HepG2 (cell line): ENCODE measurements at regions not wholly inside any gene's neighbourhood (a gene's known extent, or its start where the extent isn't known, plus 50 kb on each side); places are given as distances from the start of the nearest gene placed in this dataset.

ENCODE experiments used
- BCLAF1 ChIP-seq: fragments of 450-650 bp; IDR thresholded peaks from 2 replicates; pipeline ENCODE4 v1.6.1; 2017; ENCODE audit warnings: mild to moderate bottlenecking
- ELF4 ChIP-seq: sonication (generic); formaldehyde crosslinking; IDR thresholded peaks from 2 replicates; pipeline ENCODE4 v1.5.0; 2020; ENCODE audit warnings: missing genetic modification reagents, mild to moderate bottlenecking, moderate library complexity, borderline replicate concordance
- FOXK1 ChIP-seq: sonication (generic); formaldehyde crosslinking; IDR thresholded peaks from 2 replicates; pipeline ENCODE4 v1.4.0; 2020; ENCODE audit warnings: low read depth, missing genetic modification reagents, borderline replicate concordance
- GLI4 ChIP-seq: sonication (generic); formaldehyde crosslinking; IDR thresholded peaks from 2 replicates; pipeline ENCODE4 v1.5.1; 2020; ENCODE audit warnings: missing genetic modification reagents, mild to moderate bottlenecking, moderate library complexity, borderline replicate concordance
- HNF4A ChIP-seq: sonication (generic); formaldehyde crosslinking; IDR thresholded peaks from 2 replicates; pipeline ENCODE4 v1.4.0; 2020; ENCODE audit warnings: missing genetic modification reagents
- HOXA9 ChIP-seq: sonication (generic); formaldehyde crosslinking; IDR thresholded peaks from 2 replicates; pipeline ENCODE4 v1.8.1; 2022; ENCODE audit warnings: missing genetic modification reagents, mild to moderate bottlenecking, moderate library complexity, borderline replicate concordance
- MTF2 ChIP-seq: sonication (generic); formaldehyde crosslinking; IDR thresholded peaks from 2 replicates; pipeline ENCODE4 v1.5.0; 2020; ENCODE audit warnings: missing genetic modification reagents, borderline replicate concordance
- NKX3-1 ChIP-seq: sonication (generic); formaldehyde crosslinking; IDR thresholded peaks from 2 replicates; pipeline ENCODE4 v1.5.0; 2020; ENCODE audit warnings: missing genetic modification reagents
- POLR2A ChIP-seq, 2 experiments: IDR thresholded peaks; 2 replicates each; pipeline ENCODE4 v1.6.1; 2011; ENCODE audit warnings: low read depth in 2 of 2, low read length in 2 of 2, mild to moderate bottlenecking in 1 of 2, moderate library complexity in 1 of 2; ENCODE audit not compliant: insufficient read depth in 1 of 2
- RAD51 ChIP-seq: fragments of 450-650 bp; IDR thresholded peaks from 2 replicates; pipeline ENCODE4 v1.6.1; 2016; ENCODE audit warnings: borderline replicate concordance
- REPIN1 ChIP-seq: sonication (generic); formaldehyde crosslinking; IDR thresholded peaks from 2 replicates; pipeline ENCODE4 v1.8.0; 2022; ENCODE audit warnings: missing genetic modification reagents, low read depth, mild to moderate bottlenecking, borderline replicate concordance
- SIN3A ChIP-seq: IDR thresholded peaks from 2 replicates; pipeline ENCODE4 v1.6.1; 2011; ENCODE audit warnings: low read depth, mild to moderate bottlenecking, control low read depth, low read length, borderline replicate concordance
- SOX6 ChIP-seq, 2 experiments: fragments of 450-650 bp in 1 of 2; sonication (generic) in 1 of 2; formaldehyde crosslinking in 1 of 2; IDR thresholded peaks; 2 replicates each; pipeline versions ENCODE4 v1.4.0 to v1.6.1; 2017 to 2020; ENCODE audit warnings: antibody characterized with exemption in 1 of 2, mild to moderate bottlenecking in 1 of 2, missing genetic modification reagents in 1 of 2
- ZBTB44 ChIP-seq: sonication (generic); formaldehyde crosslinking; IDR thresholded peaks from 2 replicates; pipeline ENCODE4 v1.4.0; 2020; ENCODE audit warnings: missing genetic modification reagents
- ZBTB46 ChIP-seq: sonication (generic); formaldehyde crosslinking; IDR thresholded peaks from 2 replicates; pipeline ENCODE4 v1.4.0; 2020; ENCODE audit warnings: mild to moderate bottlenecking, missing genetic modification reagents, borderline replicate concordance
- ZNF292 ChIP-seq: sonication (generic); formaldehyde crosslinking; IDR thresholded peaks from 2 replicates; pipeline ENCODE4 v1.8.1; 2022; ENCODE audit warnings: mild to moderate bottlenecking, low read depth, missing genetic modification reagents, borderline replicate concordance
- ZNF709 ChIP-seq: sonication (generic); formaldehyde crosslinking; IDR thresholded peaks from 2 replicates; pipeline ENCODE4 v1.5.0; 2020; ENCODE audit warnings: mild to moderate bottlenecking, missing genetic modification reagents
- ZNF720 ChIP-seq: sonication (generic); formaldehyde crosslinking; IDR thresholded peaks from 2 replicates; pipeline ENCODE4 v1.4.0; 2020; ENCODE audit warnings: missing genetic modification reagents
- TF ChIP-seq, protein P1 (sequence below): sonication (generic); formaldehyde crosslinking; IDR thresholded peaks from 2 replicates; pipeline ENCODE4 v1.5.0; 2020; ENCODE audit warnings: missing genetic modification reagents

DNA sequence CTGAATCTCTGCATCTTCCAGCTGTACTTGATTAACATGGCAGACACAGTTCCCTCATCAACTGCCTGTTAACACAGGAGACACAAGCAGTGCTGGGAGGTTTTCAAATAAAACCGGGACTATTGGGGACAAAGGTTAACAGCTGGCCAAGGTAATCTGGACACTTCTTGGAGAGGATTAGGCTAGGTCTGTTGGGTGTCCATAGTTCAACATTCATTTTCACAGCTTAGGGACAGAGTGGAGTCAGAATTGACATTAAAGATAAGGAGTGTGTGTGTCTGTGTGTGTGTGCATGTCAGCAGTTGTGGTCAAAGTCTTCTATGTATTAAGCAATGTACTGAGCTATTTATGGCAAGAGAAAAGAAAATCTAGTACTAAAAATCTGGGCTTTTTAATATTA is 216.2 kb downstream of the MED10 start (continued):
- 0 out of 2 replicates have a peak, but pooled peaks have one; percentile 19 for TF ChIP-seq REPIN1 (CRISPR knock-in tag)
- no peak for TF ChIP-seq ZNF709 (CRISPR knock-in tag)
- no peak for TF ChIP-seq ZNF720
- TF ChIP-seq MTF2 = no peak
- TF ChIP-seq POLR2A (IDR thresholded peaks at IDR 0.05; ENCODE audit: insufficient read depth in 1 of 2, low read depth in 2 of 2, low read length in 2 of 2) = no peak
- peak; percentile 92 for TF ChIP-seq HNF4A
- TF ChIP-seq SOX6 (IDR thresholded peaks at IDR 0.05) = no peak
- peak; percentile 37; the same call in 1 of the 2 replicates for TF ChIP-seq SOX6 (CRISPR knock-in tag; IDR thresholded peaks at IDR 0.05)
- TF ChIP-seq ELF4 = no peak
- TF ChIP-seq NKX3-1 (CRISPR knock-in tag) = no peak
- 0 out of 2 replicates have a peak, but pooled peaks have one; percentile 40 for TF ChIP-seq ZNF292 (CRISPR knock-in tag)
- no peak for TF ChIP-seq ZBTB46 (CRISPR knock-in tag)
- no peak for TF ChIP-seq SIN3A
- no peak for TF ChIP-seq GLI4
- TF ChIP-seq HOXA9 (CRISPR knock-in tag) = no peak
- no peak for TF ChIP-seq ZBTB44 (CRISPR knock-in tag)
- TF ChIP-seq RAD51 = no peak
- TF ChIP-seq BCLAF1 = no peak
- TF ChIP-seq, protein P1, sequence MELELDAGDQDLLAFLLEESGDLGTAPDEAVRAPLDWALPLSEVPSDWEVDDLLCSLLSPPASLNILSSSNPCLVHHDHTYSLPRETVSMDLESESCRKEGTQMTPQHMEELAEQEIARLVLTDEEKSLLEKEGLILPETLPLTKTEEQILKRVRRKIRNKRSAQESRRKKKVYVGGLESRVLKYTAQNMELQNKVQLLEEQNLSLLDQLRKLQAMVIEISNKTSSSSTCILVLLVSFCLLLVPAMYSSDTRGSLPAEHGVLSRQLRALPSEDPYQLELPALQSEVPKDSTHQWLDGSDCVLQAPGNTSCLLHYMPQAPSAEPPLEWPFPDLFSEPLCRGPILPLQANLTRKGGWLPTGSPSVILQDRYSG = no peak
- TF ChIP-seq FOXK1 (CRISPR knock-in tag) = no peak
